Stimulated activated CD8-positive, alpha-beta memory T cell treated with anti-CD3 and anti-CD28 coated beads, Interleukin-4, amount 100 ng/mL, for 1 hour (primary cell): ENCODE measurements at regions not wholly inside any gene's neighbourhood (a gene's known extent, or its start where the extent isn't known, plus 50 kb on each side); places are given as distances from the start of the nearest gene placed in this dataset.

ENCODE experiments used
- DNase-seq, 2 donors: peaks; one replicate each; pipeline ENCODE4 v3.0.0-alpha.2; 2020; ENCODE audit warnings: low read depth in 2 of 2, low spot score in 1 of 2

- DNase-seq: no peak
Measured at GRCh38 chr17:33512113-33512512, 219.0 kb upstream of the ASIC2 start.

DNA sequence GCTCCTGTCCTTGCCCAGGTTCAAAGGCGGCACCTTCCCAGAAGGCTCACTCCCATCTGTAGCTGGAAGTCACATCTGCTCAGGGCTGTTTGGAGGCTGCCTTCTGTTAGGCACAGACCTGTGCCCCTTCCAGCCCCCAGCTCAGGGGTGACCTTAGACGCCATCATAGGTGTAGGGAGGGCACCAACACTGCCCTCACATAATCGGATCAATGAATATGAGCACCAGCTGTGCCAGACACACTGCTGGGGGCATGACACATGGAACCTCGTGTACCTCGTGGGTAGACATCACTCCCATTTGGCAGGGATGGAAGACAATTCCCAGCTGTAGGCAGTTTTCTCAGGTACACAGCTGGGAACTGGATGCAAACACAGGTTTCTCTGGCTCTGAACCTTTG, 220.7 kb upstream of the ASIC2 start:
- no peak for DNase-seq

DNA sequence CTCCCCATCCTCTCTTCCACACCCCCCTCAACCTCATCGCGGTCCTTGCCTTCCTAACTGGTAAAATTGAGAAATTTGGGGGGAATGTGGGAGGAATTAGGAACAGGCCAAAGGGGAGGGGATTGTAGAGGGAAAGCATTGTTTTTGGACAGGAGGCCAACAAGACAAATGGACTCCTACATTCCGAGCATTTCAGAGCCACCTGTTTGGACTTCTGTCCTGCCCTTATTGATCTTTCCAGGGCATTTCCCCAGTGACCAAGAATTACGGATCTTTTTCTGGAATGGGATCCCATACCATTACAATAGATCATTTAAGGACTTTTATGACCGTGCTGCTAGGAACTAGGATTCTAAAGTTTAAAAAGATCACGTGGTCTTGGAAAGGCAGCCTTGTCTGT, 221.3 kb upstream of the ASIC2 start:
- no peak for DNase-seq

DNA sequence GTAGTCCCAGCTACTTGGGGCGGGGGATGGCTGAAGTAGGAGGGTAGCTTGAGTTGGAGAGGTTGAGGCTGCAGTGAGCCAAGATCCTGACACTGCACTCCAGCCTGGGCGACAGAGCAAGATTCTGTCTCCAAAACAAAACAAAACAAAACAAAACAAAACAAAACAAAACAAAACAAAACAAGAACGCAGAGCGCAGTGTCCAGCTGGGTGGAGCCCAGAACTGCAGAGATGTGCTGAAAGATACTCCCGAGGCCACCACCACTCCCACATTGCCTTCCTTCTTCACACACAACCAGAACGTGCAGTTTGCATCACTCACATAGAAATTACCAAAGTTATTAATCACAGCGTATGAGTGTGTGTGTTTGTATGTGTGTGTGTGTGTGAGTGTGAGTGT, 222.9 kb upstream of the ASIC2 start:
- no peak for DNase-seq

DNA sequence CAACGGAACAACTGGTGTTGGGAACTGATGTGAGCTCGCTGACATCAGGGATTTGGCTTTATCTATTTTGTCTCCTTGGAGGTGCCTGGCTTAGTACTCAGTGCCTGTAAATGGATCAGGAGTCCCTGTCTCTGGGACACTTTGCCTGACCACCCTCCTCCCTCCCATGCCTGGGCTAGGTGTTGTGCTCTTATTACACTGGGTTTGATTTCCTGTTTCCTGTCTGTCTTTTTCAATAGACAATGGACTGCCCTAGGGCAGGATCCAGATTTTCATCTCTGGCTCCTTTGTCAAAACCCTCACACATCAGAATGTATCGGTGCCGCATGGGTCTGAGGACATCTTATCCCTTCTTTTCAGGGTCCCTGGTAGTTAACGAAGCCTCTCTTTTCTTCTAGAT, 223.6 kb upstream of the ASIC2 start:
- no peak for DNase-seq

DNA sequence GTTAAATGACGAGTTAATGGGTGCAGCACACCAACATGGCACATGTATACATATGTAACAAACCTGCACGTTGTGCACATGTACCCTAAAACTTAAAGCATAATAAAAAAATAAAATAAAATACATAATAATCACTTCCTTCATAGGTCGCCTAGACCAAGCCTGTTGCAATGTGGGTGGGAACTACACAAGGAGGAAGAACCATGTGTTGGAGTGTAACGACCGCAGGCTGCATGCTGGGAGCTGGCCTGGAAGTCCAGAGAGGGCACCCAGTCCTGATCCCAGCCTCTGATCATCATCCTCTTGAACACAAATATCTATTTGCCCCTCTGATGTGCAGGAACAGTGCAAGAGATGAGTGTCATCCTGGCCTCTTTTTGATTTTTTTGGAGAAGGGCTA, 224.7 kb upstream of the ASIC2 start:
- no peak for DNase-seq

GRCh38 chr17:33519692-33520091, 226.6 kb upstream of the ASIC2 start:
- DNase-seq: no peak

- DNase-seq: no peak
Measured at GRCh38 chr17:33520426-33521330, 227.6 kb upstream of the ASIC2 start.

- DNase-seq: no peak
Measured at GRCh38 chr17:33521784-33522183, 228.7 kb upstream of the ASIC2 start.

GRCh38 chr17:33522623-33523022, 229.5 kb upstream of the ASIC2 start:
- DNase-seq: no peak

DNA sequence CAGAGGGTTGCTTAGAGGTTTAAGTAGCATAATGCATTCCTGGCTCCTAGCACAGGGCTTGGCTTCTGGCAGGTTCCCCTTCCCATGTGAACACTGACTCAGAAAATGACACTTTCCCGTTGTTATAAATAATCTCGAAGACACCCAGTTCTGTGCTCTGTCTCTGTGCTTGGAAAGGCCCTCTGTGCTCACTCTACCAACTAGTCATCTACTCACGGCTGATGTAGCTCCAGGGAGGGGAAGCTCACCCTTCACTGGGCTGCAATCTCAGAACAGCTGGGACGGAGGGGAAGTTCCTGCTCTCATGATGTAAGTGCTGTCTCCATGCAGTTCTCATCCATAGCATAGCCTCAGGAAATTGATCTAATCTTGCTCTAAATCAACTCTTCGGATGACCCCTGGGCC, 230.5 kb upstream of the ASIC2 start:
- DNase-seq: no peak

DNA sequence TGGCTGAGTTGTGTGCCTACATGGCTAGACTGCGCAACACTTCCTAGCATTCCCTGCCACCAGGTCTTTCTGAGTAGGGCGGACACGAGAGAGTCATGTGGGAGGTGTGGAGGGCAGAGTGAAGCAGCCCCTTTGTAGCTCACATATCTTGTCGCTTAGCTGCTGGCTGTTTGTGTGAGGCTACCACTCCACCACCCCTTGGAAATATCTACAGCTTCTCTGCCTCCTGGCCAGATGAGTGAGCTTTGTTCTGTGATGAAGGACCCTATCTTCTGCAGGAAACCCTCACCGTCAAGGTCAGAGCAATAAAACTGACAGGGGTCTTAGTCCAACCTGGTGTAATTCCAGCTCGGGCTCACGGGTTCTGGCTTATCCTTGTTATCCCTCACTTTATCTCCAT, 232.1 kb upstream of the ASIC2 start:
- no peak for DNase-seq

DNA sequence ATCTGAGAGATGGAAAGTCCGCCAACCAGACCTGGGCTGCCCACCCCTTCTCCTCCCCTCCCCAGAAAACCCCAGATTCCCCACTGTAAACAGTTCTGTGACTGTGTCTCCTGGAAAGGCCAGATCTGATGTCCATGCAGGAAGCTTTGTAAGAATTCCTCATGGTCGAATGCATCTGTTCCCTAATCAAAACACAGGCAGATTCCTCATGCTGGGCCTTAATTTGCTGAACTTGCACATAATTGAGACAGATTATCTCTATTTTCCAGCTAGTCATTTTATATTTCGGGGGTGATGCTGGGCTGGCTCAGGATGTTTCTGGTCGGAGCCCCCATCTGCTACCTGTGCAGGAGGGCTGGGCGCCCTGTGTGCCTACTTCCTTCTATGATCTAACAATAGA, 233.6 kb upstream of the ASIC2 start:
- DNase-seq: no peak

DNA sequence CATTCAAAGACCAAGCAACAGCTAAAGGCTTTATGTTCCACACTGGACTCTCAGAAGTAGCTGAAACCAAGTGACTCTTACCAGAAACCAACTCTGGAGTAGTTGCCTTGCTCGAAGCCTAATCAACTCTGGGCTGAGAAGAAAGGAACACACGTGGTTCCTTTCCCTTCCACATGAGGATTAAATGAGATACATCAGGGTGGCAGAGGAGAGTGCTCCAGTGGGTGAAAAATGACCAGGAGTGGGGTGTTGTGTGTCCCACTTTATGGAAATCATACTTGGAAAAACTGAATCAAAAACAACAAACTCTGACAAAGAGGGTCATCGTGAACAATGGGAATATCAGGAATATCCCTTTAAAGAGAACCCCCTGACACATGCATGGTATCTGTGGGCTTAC, 234.2 kb upstream of the ASIC2 start:
- no peak for DNase-seq

DNA sequence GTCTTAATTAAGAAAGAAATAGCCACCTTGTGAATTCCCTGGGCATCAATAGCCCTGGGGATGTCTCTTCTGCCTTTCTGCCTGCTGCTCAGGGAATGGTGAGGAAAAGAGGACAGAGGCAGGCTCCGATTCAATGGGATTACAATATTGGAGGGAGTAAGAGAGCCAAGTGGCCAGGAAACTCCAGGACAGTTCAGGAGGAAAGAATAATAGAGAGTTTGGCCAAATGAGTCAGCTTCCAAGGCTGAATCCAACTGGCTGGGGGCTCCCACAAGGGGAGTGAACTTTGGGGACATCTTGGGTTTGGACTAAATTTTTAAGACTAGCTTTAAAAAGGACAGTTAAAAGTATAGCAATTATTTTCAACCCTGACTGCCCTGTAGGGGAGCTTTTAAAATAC, 235.8 kb upstream of the ASIC2 start:
- no peak for DNase-seq

DNA sequence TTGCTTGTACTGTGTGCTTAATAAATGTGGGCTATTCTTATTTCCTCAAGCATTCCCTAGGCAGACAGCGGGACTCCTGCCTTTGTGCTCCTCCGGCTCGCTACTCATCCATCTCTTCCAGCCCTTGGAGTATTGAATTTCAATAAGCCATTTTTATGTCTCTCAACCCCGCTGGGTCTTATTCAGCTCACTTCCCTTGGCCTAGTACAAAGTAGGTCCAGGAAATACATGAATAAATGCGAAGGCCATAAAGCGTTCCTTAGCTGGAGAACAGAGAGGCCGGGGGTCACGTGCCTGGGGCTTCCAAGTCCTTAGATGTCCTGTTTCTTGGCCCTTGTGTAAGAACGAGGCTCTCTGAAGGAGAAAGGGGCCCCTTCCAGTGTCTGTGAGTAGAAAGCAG, 236.7 kb upstream of the ASIC2 start:
- no peak for DNase-seq

- DNase-seq: no peak
Measured at GRCh38 chr17:33531311-33531710, 238.2 kb upstream of the ASIC2 start.

DNA sequence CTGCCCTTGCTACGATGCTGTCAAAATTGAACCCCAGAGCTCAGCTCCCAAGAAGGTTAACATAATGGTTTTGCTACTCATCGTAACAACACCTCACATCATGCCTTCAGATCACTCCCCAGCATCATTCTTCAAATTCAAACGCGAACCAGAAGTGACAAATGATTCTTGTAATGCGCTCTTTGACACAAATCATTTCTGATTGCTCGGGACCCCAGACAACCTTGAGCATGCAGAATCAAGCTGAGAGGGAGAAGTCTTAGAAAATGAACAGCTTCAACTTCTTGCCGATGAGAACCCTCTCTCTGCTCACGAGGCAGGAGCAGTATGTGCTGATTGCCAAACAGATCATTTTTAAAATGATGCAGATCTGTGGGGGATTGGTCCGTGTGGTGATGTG, 241.0 kb upstream of the ASIC2 start:
- no peak for DNase-seq

DNA sequence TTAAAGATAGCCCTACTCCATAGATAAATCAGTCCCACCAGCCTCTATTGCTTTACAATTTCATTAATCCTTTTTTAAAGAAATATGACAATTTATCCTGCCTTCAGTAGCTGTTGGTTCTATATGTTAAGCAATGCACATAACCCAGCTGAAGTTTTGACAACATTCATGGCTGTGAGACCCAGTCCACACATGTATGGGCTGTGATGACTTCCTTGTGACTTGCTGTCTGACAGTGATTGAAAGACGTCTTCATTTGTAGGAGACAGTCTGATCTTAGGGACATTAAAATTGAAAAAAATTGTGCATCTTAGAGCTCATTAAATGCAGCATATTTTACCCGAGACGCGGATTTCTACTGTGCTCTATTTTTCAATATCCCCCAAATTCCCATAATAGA, 252.0 kb upstream of the ASIC2 start:
- no peak for DNase-seq

GRCh38 chr17:33550261-33550660, 257.2 kb upstream of the ASIC2 start:
- no peak for DNase-seq

GRCh38 chr17:33551075-33551474, 258.0 kb upstream of the ASIC2 start:
- no peak for DNase-seq

GRCh38 chr17:33551911-33552310, 258.8 kb upstream of the ASIC2 start:
- no peak for DNase-seq

- DNase-seq: no peak
Measured at GRCh38 chr17:33560165-33560564, 267.1 kb upstream of the ASIC2 start.
